Tibial artery (tissue), 4 donors: ENCODE measurements at regions not wholly inside any gene's neighbourhood (a gene's known extent, or its start where the extent isn't known, plus 50 kb on each side); places are given as distances from the start of the nearest gene placed in this dataset.

Source experiments
- DNase-seq, 2 donors: peaks; one replicate each; pipeline ENCODE4 v3.0.0-alpha.2; 2019
- H3K27ac ChIP-seq, 2 donors: fragments of 200-600 bp; sonication (generic) in 1 of 2; 1 replicate in 1 of 2; 2 replicates in 1 of 2; pipeline ENCODE4 v1.5.1; 2018 to 2019; ENCODE audit warnings: mild to moderate bottlenecking in 1 of 2
- H3K27me3 ChIP-seq, 2 donors: fragments of 200-600 bp; sonication (generic) in 1 of 2; one replicate each; pipeline versions ENCODE4 v1.5.1 to v1.6.0; 2016 to 2019
- H3K36me3 ChIP-seq, 3 donors: fragments of 200-600 bp; sonication (generic) in 2 of 3; one replicate each; pipeline ENCODE4 v1.5.1; 2016 to 2019; ENCODE audit warnings: mild to moderate bottlenecking in 2 of 3
- H3K4me1 ChIP-seq, 4 donors: fragments of 200-600 bp; sonication (generic) in 2 of 4; 1 replicate in 3 of 4; 2 replicates in 1 of 4; pipeline ENCODE4 v1.5.1; 2016 to 2019
- H3K4me3 ChIP-seq, 2 donors: fragments of 200-600 bp; sonication (generic) in 1 of 2; 1 replicate in 1 of 2; 2 replicates in 1 of 2; pipeline ENCODE4 v1.5.1; 2018 to 2019; ENCODE audit warnings: mild to moderate bottlenecking in 2 of 2
- H3K9me3 ChIP-seq, 3 donors: fragments of 200-600 bp; sonication (generic) in 1 of 3; one replicate each; pipeline ENCODE4 v1.5.1; 2016 to 2019
- CTCF ChIP-seq, 2 experiments: fragments of 200-600 bp in 1 of 2; fragments of 450-650 bp in 1 of 2; IDR thresholded peaks; one replicate each; pipeline ENCODE4 v1.5.1; 2017 to 2019; ENCODE audit warnings: antibody characterized with exemption in 2 of 2, mild to moderate bottlenecking in 1 of 2, moderate library complexity in 1 of 2
- intact Hi-C: fragments of 100-400 bp; cut with DNase I; formaldehyde crosslinking; loops from one replicate; pipeline ENCODE4 v1.15.0; 2023; ENCODE audit warnings: low total_unique reads

GRCh38 chr2:145415151-145415550 is 895.2 kb upstream of the ZEB2 start:
- H3K9me3 ChIP-seq = no peaks in the 10 kb centered on the region
- no peak for DNase-seq
- TF ChIP-seq CTCF (IDR thresholded peaks at IDR 0.05) = no peak
- no peaks in the 10 kb centered on the region for H3K36me3 ChIP-seq
- intact Hi-C loops = no loop called here
- H3K4me3 ChIP-seq = no peak overlapping the region
- H3K27me3 ChIP-seq = no peaks in the 10 kb centered on the region
- H3K4me1 ChIP-seq = no peaks in the 10 kb centered on the region
- no peak overlapping the region for H3K27ac ChIP-seq

GRCh38 chr2:145413261-145414030 is 893.5 kb upstream of the ZEB2 start:
- no peaks in the 10 kb centered on the region for H3K27me3 ChIP-seq
- H3K27ac ChIP-seq = no peak overlapping the region
- H3K36me3 ChIP-seq = no peaks in the 10 kb centered on the region
- no peak for DNase-seq
- TF ChIP-seq CTCF (IDR thresholded peaks at IDR 0.05) = no peak
- H3K4me1 ChIP-seq = no peaks in the 10 kb centered on the region
- intact Hi-C loops = no loop called here
- no peak overlapping the region for H3K4me3 ChIP-seq
- no peaks in the 10 kb centered on the region for H3K9me3 ChIP-seq

- intact Hi-C loops = no loop called here
Measured at GRCh38 chr2:145412155-145412554, 892.2 kb upstream of the ZEB2 start.

GRCh38 chr2:145411493-145411892 is 891.6 kb upstream of the ZEB2 start:
- H3K4me3 ChIP-seq = no peak overlapping the region
- no peaks in the 10 kb centered on the region for H3K27me3 ChIP-seq
- no peaks in the 10 kb centered on the region for H3K4me1 ChIP-seq
- intact Hi-C loops = no loop called here
- no peak for DNase-seq
- H3K36me3 ChIP-seq = no peaks in the 10 kb centered on the region
- H3K9me3 ChIP-seq = no peaks in the 10 kb centered on the region
- no peak overlapping the region for H3K27ac ChIP-seq
- no peak for TF ChIP-seq CTCF (IDR thresholded peaks at IDR 0.05)

More at GRCh38 chr2:145412155-145412554, 892.2 kb upstream of the ZEB2 start:
- no peak overlapping the region for H3K27ac ChIP-seq
- TF ChIP-seq CTCF (IDR thresholded peaks at IDR 0.05) = no peak
- H3K4me3 ChIP-seq = no peak overlapping the region
- no peaks in the 10 kb centered on the region for H3K36me3 ChIP-seq
- H3K27me3 ChIP-seq = no peaks in the 10 kb centered on the region
- DNase-seq = no peak
- H3K9me3 ChIP-seq = no peaks in the 10 kb centered on the region
- H3K4me1 ChIP-seq = no peaks in the 10 kb centered on the region

GRCh38 chr2:145410086-145410485 is 890.2 kb upstream of the ZEB2 start:
- H3K27ac ChIP-seq = no peak overlapping the region
- H3K4me1 ChIP-seq = no peaks in the 10 kb centered on the region
- no peaks in the 10 kb centered on the region for H3K36me3 ChIP-seq
- no peak for TF ChIP-seq CTCF (IDR thresholded peaks at IDR 0.05)
- intact Hi-C loops = no loop called here
- H3K4me3 ChIP-seq = no peak overlapping the region
- DNase-seq = no peak
- H3K9me3 ChIP-seq = no peaks in the 10 kb centered on the region
- no peaks in the 10 kb centered on the region for H3K27me3 ChIP-seq
